Colonic mucosa (tissue), 4 donors: ENCODE measurements at regions not wholly inside any gene's neighbourhood (a gene's known extent, or its start where the extent isn't known, plus 50 kb on each side); places are given as distances from the start of the nearest gene placed in this dataset.

ENCODE experiments used
- DNase-seq: peaks from one replicate; pipeline ENCODE4 v3.0.0-alpha.2; 2020
- H3K27ac ChIP-seq: fragments of 200-600 bp; one replicate; pipeline ENCODE4 v1.8.0; 2021
- H3K27me3 ChIP-seq: fragments of 200-600 bp; one replicate; pipeline ENCODE4 v1.8.0; 2021
- H3K36me3 ChIP-seq: fragments of 200-600 bp; one replicate; pipeline ENCODE4 v1.8.0; 2021
- H3K4me1 ChIP-seq: fragments of 200-600 bp; one replicate; pipeline ENCODE4 v1.8.0; 2021; ENCODE audit warnings: mild to moderate bottlenecking
- H3K4me3 ChIP-seq: fragments of 200-600 bp; one replicate; pipeline ENCODE4 v1.8.0; 2021
- H3K9ac ChIP-seq, 2 donors: one replicate each; pipeline ENCODE4 v1.7.0; 2013; ENCODE audit warnings: control low read depth in 2 of 2, low read depth in 2 of 2, low read length in 2 of 2
- H3K9me3 ChIP-seq: fragments of 200-600 bp; one replicate; pipeline ENCODE4 v1.8.0; 2021
- CTCF ChIP-seq: fragments of 200-600 bp; IDR thresholded peaks from one replicate; pipeline ENCODE4 v1.8.0; 2022; ENCODE audit warnings: antibody characterized with exemption, mild to moderate bottlenecking
- intact Hi-C: fragments of 100-400 bp; cut with DNase I; formaldehyde crosslinking; loops from one replicate; pipeline ENCODE4 v1.14.1; 2022
- donor health status: healthy.
- donor health status: DM: no; HTN: no; CAD: no.
- donor health status: DM: no; HTN: no; CAD: no.

- intact Hi-C loops: no loop called here
Observed at GRCh38 chr18:66749030-66749429, 145.1 kb upstream of the CDH19 start.

GRCh38 chr18:66742832-66743231 lies 138.9 kb upstream of the CDH19 start:
- H3K9ac ChIP-seq: no peak overlapping the region
- H3K4me1 ChIP-seq: no peaks in the 10 kb centered on the region
- no peak for TF ChIP-seq CTCF
- no peaks in the 10 kb centered on the region for H3K9me3 ChIP-seq
- H3K4me3 ChIP-seq: no peak overlapping the region
- intact Hi-C loops: no loop called here
- no peak for DNase-seq
- H3K27me3 ChIP-seq: no peaks in the 10 kb centered on the region
- H3K36me3 ChIP-seq: no peaks in the 10 kb centered on the region
- H3K27ac ChIP-seq: no peak overlapping the region

More at GRCh38 chr18:66749030-66749429, 145.1 kb upstream of the CDH19 start:
- H3K27me3 ChIP-seq: no peaks in the 10 kb centered on the region
- no peak overlapping the region for H3K9ac ChIP-seq
- no peaks in the 10 kb centered on the region for H3K36me3 ChIP-seq
- H3K9me3 ChIP-seq: no peaks in the 10 kb centered on the region
- peak; percentile 19 for TF ChIP-seq CTCF
- no peaks in the 10 kb centered on the region for H3K4me1 ChIP-seq
- H3K27ac ChIP-seq: no peak overlapping the region
- no peak overlapping the region for H3K4me3 ChIP-seq
- no peak for DNase-seq

- TF ChIP-seq CTCF: no peak
- DNase-seq: no peak
- Histone ChIP-seq H3K4me3 (no peak overlapping the region), H3K36me3 (no peaks in the 10 kb centered on the region), H3K4me1 (no peaks in the 10 kb centered on the region), H3K27me3 (no peaks in the 10 kb centered on the region), H3K9me3 (no peaks in the 10 kb centered on the region), H3K9ac (no peak overlapping the region), H3K27ac (no peak overlapping the region)
- intact Hi-C loops: loop anchor here (10.0 kb wide), 1 partner anchor 101 kb away; no protein-coding TSS in a partner anchor
Observed at GRCh38 chr18:66735933-66736332, 132.0 kb upstream of the CDH19 start.

- DNase-seq: no peak
- no peak for TF ChIP-seq CTCF
- Histone ChIP-seq H3K9ac (no peak overlapping the region), H3K4me1 (no peaks in the 10 kb centered on the region), H3K36me3 (no peaks in the 10 kb centered on the region), H3K27ac (no peak overlapping the region), H3K27me3 (no peaks in the 10 kb centered on the region), H3K4me3 (no peak overlapping the region), H3K9me3 (no peaks in the 10 kb centered on the region)
- intact Hi-C loops: loop anchor here (10.0 kb wide), 1 partner anchor 100 kb away; no protein-coding TSS in a partner anchor
Observed at GRCh38 chr18:66734451-66734850, 130.6 kb upstream of the CDH19 start.

- H3K27me3 ChIP-seq: no peaks in the 10 kb centered on the region
- no peak for TF ChIP-seq CTCF
- H3K27ac ChIP-seq: no peak overlapping the region
Observed at GRCh38 chr18:66731890-66732289, 128.0 kb upstream of the CDH19 start.

More at GRCh38 chr18:66731890-66732289, 128.0 kb upstream of the CDH19 start:
- no peak for DNase-seq
- intact Hi-C loops: loop anchor here (10.0 kb wide), 1 partner anchor 97 kb away; no protein-coding TSS in a partner anchor
- Histone ChIP-seq H3K36me3 (no peaks in the 10 kb centered on the region), H3K9me3 (no peaks in the 10 kb centered on the region), H3K4me3 (no peak overlapping the region), H3K4me1 (no peaks in the 10 kb centered on the region), H3K9ac (no peak overlapping the region)
